RWPE1 (cell line): ENCODE measurements at regions not wholly inside any gene's neighbourhood (a gene's known extent, or its start where the extent isn't known, plus 50 kb on each side); places are given as distances from the start of the nearest gene placed in this dataset.
"Not testable (repeated sequence)": the region's sequence is repeated elsewhere in the genome, so short reads cannot be mapped to it uniquely, and the experiment has no call there.

ENCODE experiments used
- CTCF ChIA-PET: fragments of 350-600 bp; sonication (Branson Sonifier 250); formaldehyde crosslinking; extraction: SDS; loops from one replicate; lab custom pipeline; 2021; lab: Yijun Ruan, JAX
- POLR2A ChIA-PET: fragments of 400-600 bp; formaldehyde crosslinking; extraction: SDS; loops from one replicate; lab custom pipeline; 2020; ENCODE audit warnings: antibody characterized with exemption; ENCODE audit not compliant: low non-redundant PET; lab: Yijun Ruan, JAX
- DNase-seq: peaks from one replicate; pipeline ENCODE4 v3.0.0; 2012; ENCODE audit warnings: low spot score
- H3K27ac ChIP-seq: fragments of 450-650 bp; 2 replicates; pipeline ENCODE4 v1.5.1; 2017
- CTCF ChIP-seq: fragments of 450-650 bp; conservative IDR thresholded peaks from 2 replicates; pipeline ENCODE4 v1.5.1; 2017; ENCODE audit warnings: low read depth, mild to moderate bottlenecking

- ChIA-PET CTCF (interaction anchor here (0.7 kb wide), 1 partner anchor 1250 kb away, joined by 3 read pairs; no protein-coding TSS in a partner anchor), POLR2A (no interaction called here)
- TF ChIP-seq CTCF = no peak
- no peak overlapping the region for H3K27ac ChIP-seq
- no peak for DNase-seq
These were observed 686.7 kb downstream of the NYAP2 start for GRCh38 chr2:226086190-226086589.

GRCh38 chr2:226085425-226085824 lies 685.9 kb downstream of the NYAP2 start:
- CTCF ChIA-PET, DNase-seq, POLR2A ChIA-PET: not testable (repeated sequence)

GRCh38 chr2:226080334-226080733 lies 680.8 kb downstream of the NYAP2 start:
- no peak for TF ChIP-seq CTCF
- no peak overlapping the region for H3K27ac ChIP-seq
- no peak for DNase-seq
- CTCF ChIA-PET = interaction anchor here (0.6 to 0.9 kb wide), 2 partner anchors 13 to 16 kb away, joined by 3 to 5 read pairs; no protein-coding TSS in a partner anchor
- POLR2A ChIA-PET = no interaction called here

More at GRCh38 chr2:226085425-226085824, 685.9 kb downstream of the NYAP2 start:
- not testable (repeated sequence) for H3K27ac ChIP-seq

GRCh38 chr2:226079671-226080181 lies 680.2 kb downstream of the NYAP2 start:
- POLR2A ChIA-PET = no interaction called here
- DNase-seq = peak; percentile 32
- H3K27ac ChIP-seq = no peak overlapping the region
- no peak for TF ChIP-seq CTCF
- CTCF ChIA-PET = no interaction called here

- POLR2A ChIA-PET = no interaction called here
- DNase-seq = no peak
These were observed 679.7 kb downstream of the NYAP2 start for GRCh38 chr2:226079196-226079595.

GRCh38 chr2:226078666-226079065 lies 679.2 kb downstream of the NYAP2 start:
- ChIA-PET CTCF (interaction anchor here (0.6 to 0.7 kb wide), 2 partner anchors 10 to 1505 kb away, joined by 3 to 4 read pairs; no protein-coding TSS in a partner anchor), POLR2A (no interaction called here)
- no peak overlapping the region for H3K27ac ChIP-seq
- no peak for TF ChIP-seq CTCF
- no peak for DNase-seq

More at GRCh38 chr2:226079196-226079595, 679.7 kb downstream of the NYAP2 start:
- no peak for TF ChIP-seq CTCF
- CTCF ChIA-PET = interaction anchor here (0.7 kb wide), 1 partner anchor 10 kb away, joined by 4 read pairs; no protein-coding TSS in a partner anchor
- H3K27ac ChIP-seq = no peak overlapping the region

GRCh38 chr2:226077841-226078240 lies 678.3 kb downstream of the NYAP2 start:
- H3K27ac ChIP-seq = no peak overlapping the region
- ChIA-PET POLR2A (no interaction called here), CTCF (interaction anchor here (0.6 kb wide), 1 partner anchor 1965 kb away, joined by 4 read pairs; no protein-coding TSS in a partner anchor)
- no peak for DNase-seq
- no peak for TF ChIP-seq CTCF
